Gastrocnemius medialis (tissue), 4 donors: ENCODE measurements at regions not wholly inside any gene's neighbourhood (a gene's known extent, or its start where the extent isn't known, plus 50 kb on each side); places are given as distances from the start of the nearest gene placed in this dataset.

ENCODE experiments used
- ATAC-seq, 2 donors: fragments of 150-250 bp; one replicate each; pipeline ENCODE4 v1.9.1; 2016
- DNase-seq, 2 donors: peaks; one replicate each; pipeline ENCODE4 v3.0.0-alpha.2; 2019
- H3K27ac ChIP-seq, 4 donors: fragments of 200-600 bp; sonication (generic); 1 replicate in 1 of 4; 2 replicates in 3 of 4; pipeline ENCODE4 v1.5.1; 2016 to 2018; ENCODE audit warnings: mild to moderate bottlenecking in 2 of 4, moderate library complexity in 1 of 4
- H3K27me3 ChIP-seq, 3 donors: fragments of 200-600 bp; sonication (generic) in 2 of 3; 1 replicate in 1 of 3; 2 replicates in 2 of 3; pipeline versions ENCODE4 v1.5.1 to v1.6.0; 2016 to 2019; ENCODE audit warnings: mild to moderate bottlenecking in 1 of 3, moderate library complexity in 1 of 3
- H3K36me3 ChIP-seq, 2 donors: fragments of 200-600 bp; sonication (generic) in 1 of 2; one replicate each; pipeline ENCODE4 v1.5.1; 2017 to 2018
- H3K4me1 ChIP-seq, 2 donors: fragments of 200-600 bp; sonication (generic) in 1 of 2; one replicate each; pipeline ENCODE4 v1.5.1; 2016 to 2017; ENCODE audit warnings: mild to moderate bottlenecking in 2 of 2
- H3K4me3 ChIP-seq, 4 donors: fragments of 200-600 bp; sonication (generic) in 3 of 4; 1 replicate in 1 of 4; 2 replicates in 3 of 4; pipeline ENCODE4 v1.5.1; 2016 to 2019; ENCODE audit warnings: mild to moderate bottlenecking in 2 of 4
- H3K9me3 ChIP-seq, 3 donors: fragments of 200-600 bp; sonication (generic) in 2 of 3; 1 replicate in 1 of 3; 2 replicates in 2 of 3; pipeline ENCODE4 v1.5.1; 2016 to 2019
- CTCF ChIP-seq, 5 experiments: fragments of 450-650 bp in 3 of 5; fragments of 200-600 bp in 2 of 5; sonication (generic) in 2 of 5; IDR thresholded peaks in 4 of 5; conservative IDR thresholded peaks in 1 of 5; 1 replicate in 4 of 5; 2 replicates in 1 of 5; pipeline ENCODE4 v1.5.1; 2016 to 2019; ENCODE audit warnings: antibody characterized with exemption in 5 of 5, mild to moderate bottlenecking in 3 of 5, moderate library complexity in 3 of 5
- POLR2A ChIP-seq, 2 donors: fragments of 450-650 bp; IDR thresholded peaks; one replicate each; pipeline ENCODE4 v1.6.1; 2017; ENCODE audit warnings: antibody characterized with exemption in 2 of 2, mild to moderate bottlenecking in 2 of 2, moderate library complexity in 2 of 2
- in situ Hi-C, 4 donors: fragments of 200-750 bp; cut with MboI; loops; one replicate each; pipeline versions ENCODE4 v1.15.0 to v1.8.0; 2017; ENCODE audit warnings: low sequenced_read_pairs in 4 of 4
- intact Hi-C: fragments of 100-400 bp; cut with DNase I; formaldehyde crosslinking; loops from one replicate; pipeline ENCODE4 v1.15.1; 2023; ENCODE audit warnings: low total_unique reads

DNA sequence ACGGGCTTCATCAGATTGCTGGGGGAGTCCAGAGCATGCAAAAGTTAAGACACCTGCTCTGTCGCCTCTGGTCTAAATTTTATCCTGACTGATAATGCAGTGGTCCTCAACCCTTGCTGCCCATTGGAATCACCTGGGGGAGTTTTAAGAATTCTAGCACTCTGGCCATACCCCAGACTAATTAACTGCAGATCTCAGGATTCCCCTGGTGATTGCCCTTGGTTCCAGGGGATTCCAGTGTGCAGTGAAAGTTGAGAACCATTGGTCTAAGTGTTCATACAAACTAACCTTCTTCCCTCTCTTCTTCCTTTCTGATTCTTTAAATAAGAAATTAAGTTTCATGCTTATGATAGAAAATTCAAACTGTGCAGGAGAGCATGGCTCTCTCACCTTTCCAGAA lies 105.7 kb upstream of the MGAT5 start:
- TF ChIP-seq POLR2A (IDR thresholded peaks at IDR 0.05) (no peak), CTCF (IDR thresholded peaks at IDR 0.05 in 4 of 5, conservative IDR thresholded peaks at IDR 0.05 in 1 of 5) (no peak)
- in situ Hi-C loops: no loop called here
- H3K27me3 ChIP-seq: peaks cover 0 to 5% (median 0%) of the 10 kb centered on the region in 3 donors
- intact Hi-C loops: no loop called here
- DNase-seq: no peak
- H3K4me3 ChIP-seq: no peak overlapping the region
- no peak overlapping the region for H3K27ac ChIP-seq
- ATAC-seq: no peak
- no peaks in the 10 kb centered on the region for H3K4me1 ChIP-seq
- H3K9me3 ChIP-seq: no peaks in the 10 kb centered on the region
- H3K36me3 ChIP-seq: no peaks in the 10 kb centered on the region

GRCh38 chr2:134148843-134149472 lies 104.9 kb upstream of the MGAT5 start:
- Histone ChIP-seq H3K4me3 (no peak overlapping the region), H3K27me3 (peaks cover 0 to 5% (median 0%) of the 10 kb centered on the region in 3 donors), H3K36me3 (no peaks in the 10 kb centered on the region), H3K4me1 (no peaks in the 10 kb centered on the region), H3K27ac (no peak overlapping the region), H3K9me3 (no peaks in the 10 kb centered on the region)
- intact Hi-C loops (no loop called here), in situ Hi-C loops (no loop called here)
- DNase-seq (no peak), ATAC-seq (no peak)
- TF ChIP-seq CTCF (IDR thresholded peaks at IDR 0.05 in 4 of 5, conservative IDR thresholded peaks at IDR 0.05 in 1 of 5) (no peak), POLR2A (IDR thresholded peaks at IDR 0.05) (no peak)

GRCh38 chr2:134149904-134150303 lies 104.0 kb upstream of the MGAT5 start:
- H3K27me3 ChIP-seq: peaks cover 0 to 5% (median 0%) of the 10 kb centered on the region in 3 donors
- DNase-seq (no peak), ATAC-seq (no peak)
- intact Hi-C loops: no loop called here
- no peak overlapping the region for H3K4me3 ChIP-seq
- H3K9me3 ChIP-seq: no peaks in the 10 kb centered on the region
- TF ChIP-seq CTCF (IDR thresholded peaks at IDR 0.05 in 4 of 5, conservative IDR thresholded peaks at IDR 0.05 in 1 of 5): no peak
- TF ChIP-seq POLR2A (IDR thresholded peaks at IDR 0.05): no peak
- in situ Hi-C loops: no loop called here
- no peaks in the 10 kb centered on the region for H3K36me3 ChIP-seq
- peaks cover 0 to 5% of the 10 kb centered on the region in 2 donors for H3K4me1 ChIP-seq
- H3K27ac ChIP-seq: no peak overlapping the region

GRCh38 chr2:134150760-134151159 lies 103.1 kb upstream of the MGAT5 start:
- intact Hi-C loops: no loop called here
- Histone ChIP-seq H3K27ac (no peak overlapping the region), H3K4me3 (no peak overlapping the region), H3K4me1 (peaks cover 0 to 5% of the 10 kb centered on the region in 2 donors), H3K27me3 (no peaks in the 10 kb centered on the region), H3K36me3 (no peaks in the 10 kb centered on the region), H3K9me3 (no peaks in the 10 kb centered on the region)
- no peak for TF ChIP-seq CTCF (IDR thresholded peaks at IDR 0.05 in 4 of 5, conservative IDR thresholded peaks at IDR 0.05 in 1 of 5)
- in situ Hi-C loops: no loop called here
- ATAC-seq (no peak), DNase-seq (no peak)
